Lower leg skin (tissue), 3 donors: ENCODE measurements at regions not wholly inside any gene's neighbourhood (a gene's known extent, or its start where the extent isn't known, plus 50 kb on each side); places are given as distances from the start of the nearest gene placed in this dataset.

ENCODE experiments used
- CTCF ChIP-seq, 3 donors: fragments of 450-650 bp; IDR thresholded peaks; one replicate each; pipeline ENCODE4 v1.5.1; 2016; ENCODE audit warnings: antibody characterized with exemption in 3 of 3, mild to moderate bottlenecking in 3 of 3, moderate library complexity in 2 of 3
- POLR2A ChIP-seq, 2 donors: fragments of 450-650 bp; IDR thresholded peaks; one replicate each; pipeline ENCODE4 v1.6.1; 2016 to 2017; ENCODE audit warnings: antibody characterized with exemption in 2 of 2, mild to moderate bottlenecking in 1 of 2, moderate library complexity in 1 of 2

- TF ChIP-seq POLR2A (IDR thresholded peaks at IDR 0.05) (no peak), CTCF (IDR thresholded peaks at IDR 0.05) (no peak)
Observed at GRCh38 chr2:226256709-226257376, 542.8 kb downstream of the IRS1 start.
